ENCODE measurements at regions not wholly inside any gene's neighbourhood (a gene's known extent, or its start where the extent isn't known, plus 50 kb on each side); places are given as distances from the start of the nearest gene placed in this dataset.

DNA sequence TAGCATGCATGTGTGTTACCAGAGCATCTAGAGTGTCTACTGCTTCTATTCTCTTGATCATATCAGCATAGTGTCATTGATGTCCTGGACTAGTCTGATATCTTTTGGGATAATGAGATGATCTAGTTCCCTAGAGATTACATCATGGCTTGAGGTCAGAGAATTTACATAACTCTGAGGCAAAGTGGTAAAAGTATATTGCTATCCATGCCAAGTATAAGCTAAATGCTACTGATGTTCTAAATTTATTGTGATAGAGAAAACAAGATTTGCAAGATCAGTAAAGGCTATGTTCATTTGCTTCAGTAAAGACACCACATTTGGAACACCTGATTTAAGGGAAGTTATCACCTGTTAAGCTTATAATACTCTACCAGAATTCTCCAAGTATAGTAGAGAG is 280.7 kb upstream of the PSMD7 start:
- no peak for TF ChIP-seq POLR2AphosphoS5 (IDR thresholded peaks at IDR 0.05; ENCODE audit: low read depth)
- TF ChIP-seq CTCF (conservative IDR thresholded peaks at IDR 0.05; ENCODE audit: low read depth in 2 of 2), result no peak
- TF ChIP-seq ZNF114 (CRISPR knock-in tag; IDR thresholded peaks at IDR 0.05), result no peak
- no peak for TF ChIP-seq EZH2 (IDR thresholded peaks at IDR 0.05; ENCODE audit: low read depth, unreplicated experiment)
- TF ChIP-seq, protein P1, sequence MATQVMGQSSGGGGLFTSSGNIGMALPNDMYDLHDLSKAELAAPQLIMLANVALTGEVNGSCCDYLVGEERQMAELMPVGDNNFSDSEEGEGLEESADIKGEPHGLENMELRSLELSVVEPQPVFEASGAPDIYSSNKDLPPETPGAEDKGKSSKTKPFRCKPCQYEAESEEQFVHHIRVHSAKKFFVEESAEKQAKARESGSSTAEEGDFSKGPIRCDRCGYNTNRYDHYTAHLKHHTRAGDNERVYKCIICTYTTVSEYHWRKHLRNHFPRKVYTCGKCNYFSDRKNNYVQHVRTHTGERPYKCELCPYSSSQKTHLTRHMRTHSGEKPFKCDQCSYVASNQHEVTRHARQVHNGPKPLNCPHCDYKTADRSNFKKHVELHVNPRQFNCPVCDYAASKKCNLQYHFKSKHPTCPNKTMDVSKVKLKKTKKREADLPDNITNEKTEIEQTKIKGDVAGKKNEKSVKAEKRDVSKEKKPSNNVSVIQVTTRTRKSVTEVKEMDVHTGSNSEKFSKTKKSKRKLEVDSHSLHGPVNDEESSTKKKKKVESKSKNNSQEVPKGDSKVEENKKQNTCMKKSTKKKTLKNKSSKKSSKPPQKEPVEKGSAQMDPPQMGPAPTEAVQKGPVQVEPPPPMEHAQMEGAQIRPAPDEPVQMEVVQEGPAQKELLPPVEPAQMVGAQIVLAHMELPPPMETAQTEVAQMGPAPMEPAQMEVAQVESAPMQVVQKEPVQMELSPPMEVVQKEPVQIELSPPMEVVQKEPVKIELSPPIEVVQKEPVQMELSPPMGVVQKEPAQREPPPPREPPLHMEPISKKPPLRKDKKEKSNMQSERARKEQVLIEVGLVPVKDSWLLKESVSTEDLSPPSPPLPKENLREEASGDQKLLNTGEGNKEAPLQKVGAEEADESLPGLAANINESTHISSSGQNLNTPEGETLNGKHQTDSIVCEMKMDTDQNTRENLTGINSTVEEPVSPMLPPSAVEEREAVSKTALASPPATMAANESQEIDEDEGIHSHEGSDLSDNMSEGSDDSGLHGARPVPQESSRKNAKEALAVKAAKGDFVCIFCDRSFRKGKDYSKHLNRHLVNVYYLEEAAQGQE (IDR thresholded peaks at IDR 0.05; ENCODE audit: unreplicated experiment), result no peak
- TF ChIP-seq JUNB (IDR thresholded peaks at IDR 0.05; ENCODE audit: unreplicated experiment), result no peak
- TF ChIP-seq EZH2phosphoT487 (IDR thresholded peaks at IDR 0.05; ENCODE audit: unreplicated experiment), result no peak
